Choroid plexus epithelial cell (primary cell): ENCODE measurements at regions not wholly inside any gene's neighbourhood (a gene's known extent, or its start where the extent isn't known, plus 50 kb on each side); places are given as distances from the start of the nearest gene placed in this dataset.

ENCODE experiments used
- DNase-seq: peaks from one replicate; pipeline ENCODE4 v3.0.0-alpha.2; 2010; ENCODE audit warnings: low read depth
- H3K4me3 ChIP-seq: 2 replicates; pipeline ENCODE4 v1.5.1; 2011; ENCODE audit warnings: low read depth, mild to moderate bottlenecking, control low read depth, low read length, moderate library complexity
- CTCF ChIP-seq: conservative IDR thresholded peaks from 2 replicates; pipeline ENCODE4 v1.5.1; 2011; ENCODE audit warnings: low read depth, mild to moderate bottlenecking, control low read depth, inconsistent platforms, low read length, moderate library complexity

- DNase-seq: no peak
- TF ChIP-seq CTCF: no peak
Observed at GRCh38 chr13:31853643-31854326, 114.5 kb downstream of the RXFP2 start.

GRCh38 chr13:31859571-31859970 is 120.2 kb downstream of the RXFP2 start:
- no peak overlapping the region for H3K4me3 ChIP-seq
- TF ChIP-seq CTCF: no peak
- no peak for DNase-seq

More at GRCh38 chr13:31853643-31854326, 114.5 kb downstream of the RXFP2 start:
- no peak overlapping the region for H3K4me3 ChIP-seq

- DNase-seq: no peak
Observed at GRCh38 chr13:31860002-31860401, 120.7 kb downstream of the RXFP2 start.

GRCh38 chr13:31862828-31863227 is 123.5 kb downstream of the RXFP2 start:
- no peak overlapping the region for H3K4me3 ChIP-seq
- DNase-seq: no peak
- TF ChIP-seq CTCF: no peak

More at GRCh38 chr13:31860002-31860401, 120.7 kb downstream of the RXFP2 start:
- H3K4me3 ChIP-seq: no peak overlapping the region
- TF ChIP-seq CTCF: no peak

- no peak overlapping the region for H3K4me3 ChIP-seq
- DNase-seq: no peak
- TF ChIP-seq CTCF: no peak
Observed at GRCh38 chr13:31864307-31864706, 125.0 kb downstream of the RXFP2 start.

- no peak overlapping the region for H3K4me3 ChIP-seq
- DNase-seq: no peak
- no peak for TF ChIP-seq CTCF
Observed at GRCh38 chr13:31866099-31866498, 126.8 kb downstream of the RXFP2 start.

- no peak overlapping the region for H3K4me3 ChIP-seq
- no peak for TF ChIP-seq CTCF
- DNase-seq: no peak
Observed at GRCh38 chr13:31867709-31868108, 128.4 kb downstream of the RXFP2 start.
